NCI-H2107 (cell line): ENCODE measurements at regions not wholly inside any gene's neighbourhood (a gene's known extent, or its start where the extent isn't known, plus 50 kb on each side); places are given as distances from the start of the nearest gene placed in this dataset.

ENCODE experiments used
- DNase-seq: peaks from one replicate; lab custom pipeline; 2025; lab: John Stamatoyannopoulos, UW

- no peak for DNase-seq
Measured at GRCh38 chr11:91756829-91757480, 467.7 kb upstream of the FAT3 start.

GRCh38 chr11:91755951-91756707 lies 468.5 kb upstream of the FAT3 start:
- DNase-seq, result no peak

- DNase-seq, result no peak
Measured at GRCh38 chr11:91755526-91755925, 469.1 kb upstream of the FAT3 start.

- DNase-seq, result no peak
Measured at GRCh38 chr11:91749251-91749650, 475.4 kb upstream of the FAT3 start.

GRCh38 chr11:91742155-91742554 lies 482.5 kb upstream of the FAT3 start:
- DNase-seq, result no peak

GRCh38 chr11:91731051-91731450 lies 493.6 kb upstream of the FAT3 start:
- no peak for DNase-seq

- no peak for DNase-seq
Measured at GRCh38 chr11:91730620-91731019, 494.0 kb upstream of the FAT3 start.

- DNase-seq, result no peak
Measured at GRCh38 chr11:91730057-91730456, 494.6 kb upstream of the FAT3 start.

- no peak for DNase-seq
Measured at GRCh38 chr11:91717169-91717568, 507.4 kb upstream of the FAT3 start.

GRCh38 chr11:91707652-91708482 lies 516.8 kb upstream of the FAT3 start:
- DNase-seq, result no peak

- no peak for DNase-seq
Measured at GRCh38 chr11:91703042-91703441, 521.6 kb upstream of the FAT3 start.

- DNase-seq, result no peak
Measured at GRCh38 chr11:91700854-91701253, 523.8 kb upstream of the FAT3 start.

- DNase-seq, result no peak
Measured at GRCh38 chr11:91698845-91699244, 525.8 kb upstream of the FAT3 start.

- DNase-seq, result no peak
Measured at GRCh38 chr11:91694331-91694730, 530.3 kb upstream of the FAT3 start.

- DNase-seq, result no peak
Measured at GRCh38 chr11:91691872-91692271, 532.7 kb upstream of the FAT3 start.

GRCh38 chr11:91688672-91689071 lies 535.9 kb upstream of the FAT3 start:
- no peak for DNase-seq

GRCh38 chr11:91686700-91687099 lies 537.9 kb upstream of the FAT3 start:
- DNase-seq, result no peak

- no peak for DNase-seq
Measured at GRCh38 chr11:91686281-91686680, 538.3 kb upstream of the FAT3 start.

- DNase-seq, result no peak
Measured at GRCh38 chr11:91673705-91674104, 550.9 kb upstream of the FAT3 start.

GRCh38 chr11:91664521-91664920 lies 560.1 kb upstream of the FAT3 start:
- no peak for DNase-seq

- DNase-seq, result no peak
Measured at GRCh38 chr11:91660036-91660435, 564.6 kb upstream of the FAT3 start.

GRCh38 chr11:91654686-91655085 lies 569.9 kb upstream of the FAT3 start:
- no peak for DNase-seq
